Neural progenitor cell (in vitro differentiated cells): ENCODE measurements at regions not wholly inside any gene's neighbourhood (a gene's known extent, or its start where the extent isn't known, plus 50 kb on each side); places are given as distances from the start of the nearest gene placed in this dataset.

Experiments used
- DNase-seq: peaks from one replicate; pipeline ENCODE4 v3.0.0-alpha.2; 2016; ENCODE audit warnings: low spot score
- H2AFZ ChIP-seq: fragments of 200-600 bp; sonication (generic); replicated peaks from 2 replicates; pipeline ENCODE4 v1.6.1; 2016; ENCODE audit warnings: antibody characterized with exemption
- H3F3A ChIP-seq: fragments of 200-600 bp; sonication (generic); 2 replicates; pipeline ENCODE4 v1.6.1; 2016; ENCODE audit warnings: antibody characterized with exemption, low read depth
- H3K27ac ChIP-seq: fragments of 200-600 bp; sonication (generic); 2 replicates; pipeline ENCODE4 v1.5.1; 2016; ENCODE audit warnings: mild to moderate bottlenecking
- H3K27me3 ChIP-seq: fragments of 200-600 bp; sonication (generic); 2 replicates; pipeline ENCODE4 v1.6.1; 2016; ENCODE audit warnings: mild to moderate bottlenecking, moderate library complexity
- H3K36me3 ChIP-seq: fragments of 200-600 bp; sonication (generic); 2 replicates; pipeline ENCODE4 v1.5.1; 2016
- H3K4me1 ChIP-seq: fragments of 200-600 bp; sonication (generic); 2 replicates; pipeline ENCODE4 v1.6.1; 2016; ENCODE audit warnings: mixed run types
- H3K4me2 ChIP-seq: fragments of 200-600 bp; sonication (generic); 2 replicates; pipeline ENCODE4 v1.6.1; 2016
- H3K4me3 ChIP-seq: fragments of 200-600 bp; sonication (generic); 2 replicates; pipeline ENCODE4 v1.5.1; 2016
- H3K79me2 ChIP-seq: fragments of 200-600 bp; sonication (generic); 2 replicates; pipeline ENCODE4 v1.6.1; 2016; ENCODE audit warnings: low read depth
- H3K9ac ChIP-seq: fragments of 200-600 bp; sonication (generic); 2 replicates; pipeline ENCODE4 v1.6.1; 2016
- H3K9me3 ChIP-seq: fragments of 200-600 bp; sonication (generic); 2 replicates; pipeline ENCODE4 v1.5.1; 2016; ENCODE audit warnings: low read depth
- H4K20me1 ChIP-seq: fragments of 200-600 bp; sonication (generic); 2 replicates; pipeline ENCODE4 v1.6.1; 2016; ENCODE audit warnings: low read depth
- H3K27ac Mint-ChIP-seq: 3 replicates; pipeline ENCODE4 v1.8.0; 2021; ENCODE audit warnings: mixed read lengths
- H3K27me3 Mint-ChIP-seq: 2 replicates; pipeline ENCODE4 v1.8.0; 2022; ENCODE audit warnings: low read depth, mild to moderate bottlenecking, inconsistent platforms, moderate library complexity, mixed read lengths; ENCODE audit not compliant: insufficient read depth
- H3K36me3 Mint-ChIP-seq: 3 replicates; pipeline ENCODE4 v1.8.0; 2021; ENCODE audit warnings: mixed read lengths
- H3K4me1 Mint-ChIP-seq: 3 replicates; pipeline ENCODE4 v1.8.0; 2021; ENCODE audit warnings: mixed read lengths
- H3K4me3 Mint-ChIP-seq: 3 replicates; pipeline ENCODE4 v1.8.0; 2021; ENCODE audit warnings: mild to moderate bottlenecking, moderate library complexity, mixed read lengths
- H3K9me3 Mint-ChIP-seq: 3 replicates; pipeline ENCODE4 v1.8.0; 2020; ENCODE audit warnings: mixed read lengths
- EZH2 ChIP-seq: fragments of 200-600 bp; sonication (generic); IDR thresholded peaks from 2 replicates; pipeline ENCODE4 v1.6.1; 2017; ENCODE audit warnings: antibody characterized with exemption, mild to moderate bottlenecking, moderate library complexity
- EZH2phosphoT487 ChIP-seq: fragments of 200-600 bp; sonication (generic); IDR thresholded peaks from 2 replicates; pipeline ENCODE4 v1.6.1; 2017; ENCODE audit warnings: antibody characterized with exemption
- TF ChIP-seq, protein P1 (sequence below): fragments of 200-600 bp; sonication (generic); IDR thresholded peaks from 2 replicates; pipeline ENCODE4 v1.5.1; 2017; ENCODE audit warnings: antibody characterized with exemption, mild to moderate bottlenecking

DNA sequence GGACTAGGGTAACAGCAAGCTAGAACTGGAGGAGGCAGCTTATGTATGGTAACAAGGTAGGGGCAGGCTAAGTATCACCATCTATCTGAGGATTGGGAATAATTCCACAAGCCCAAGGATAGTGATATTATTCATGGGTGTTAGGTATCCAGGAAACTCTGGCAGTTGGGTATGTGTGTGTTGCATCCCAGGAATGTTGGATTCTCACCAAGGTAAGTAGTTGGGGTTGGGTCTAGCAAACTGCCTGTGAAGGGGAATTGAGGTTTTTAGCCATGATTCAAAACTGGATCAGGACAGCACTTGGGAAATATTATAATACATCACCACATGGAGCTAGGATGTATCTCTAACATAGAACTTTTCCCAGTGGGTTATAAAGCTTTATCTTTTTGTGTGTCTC, 626.4 kb upstream of the GOLIM4 start:
- H3F3A ChIP-seq, result no peaks in the 10 kb centered on the region
- no peaks in the 10 kb centered on the region for H3K9me3 ChIP-seq
- Mint-ChIP-seq H3K9me3 (peaks cover 7% of the 10 kb centered on the region), H3K36me3 (peaks cover 15% of the 10 kb centered on the region), H3K27ac (no peak overlapping the region), H3K4me1 (peaks cover 25% of the 10 kb centered on the region), H3K27me3 (no peaks in the 10 kb centered on the region), H3K4me3 (no peak overlapping the region)
- H3K4me3 ChIP-seq, result no peak overlapping the region
- no peaks in the 10 kb centered on the region for H3K36me3 ChIP-seq
- TF ChIP-seq EZH2phosphoT487 (no peak), EZH2 (no peak)
- TF ChIP-seq, protein P1, sequence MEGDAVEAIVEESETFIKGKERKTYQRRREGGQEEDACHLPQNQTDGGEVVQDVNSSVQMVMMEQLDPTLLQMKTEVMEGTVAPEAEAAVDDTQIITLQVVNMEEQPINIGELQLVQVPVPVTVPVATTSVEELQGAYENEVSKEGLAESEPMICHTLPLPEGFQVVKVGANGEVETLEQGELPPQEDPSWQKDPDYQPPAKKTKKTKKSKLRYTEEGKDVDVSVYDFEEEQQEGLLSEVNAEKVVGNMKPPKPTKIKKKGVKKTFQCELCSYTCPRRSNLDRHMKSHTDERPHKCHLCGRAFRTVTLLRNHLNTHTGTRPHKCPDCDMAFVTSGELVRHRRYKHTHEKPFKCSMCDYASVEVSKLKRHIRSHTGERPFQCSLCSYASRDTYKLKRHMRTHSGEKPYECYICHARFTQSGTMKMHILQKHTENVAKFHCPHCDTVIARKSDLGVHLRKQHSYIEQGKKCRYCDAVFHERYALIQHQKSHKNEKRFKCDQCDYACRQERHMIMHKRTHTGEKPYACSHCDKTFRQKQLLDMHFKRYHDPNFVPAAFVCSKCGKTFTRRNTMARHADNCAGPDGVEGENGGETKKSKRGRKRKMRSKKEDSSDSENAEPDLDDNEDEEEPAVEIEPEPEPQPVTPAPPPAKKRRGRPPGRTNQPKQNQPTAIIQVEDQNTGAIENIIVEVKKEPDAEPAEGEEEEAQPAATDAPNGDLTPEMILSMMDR, result no peak
- H2AFZ ChIP-seq, result no peak overlapping the region
- no peaks in the 10 kb centered on the region for H3K4me1 ChIP-seq
- H3K9ac ChIP-seq, result no peak overlapping the region
- H3K79me2 ChIP-seq, result no peaks in the 10 kb centered on the region
- no peak overlapping the region for H3K27ac ChIP-seq
- no peak overlapping the region for H3K4me2 ChIP-seq
- H3K27me3 ChIP-seq, result no peaks in the 10 kb centered on the region
- DNase-seq, result no peak
- no peaks in the 10 kb centered on the region for H4K20me1 ChIP-seq

DNA sequence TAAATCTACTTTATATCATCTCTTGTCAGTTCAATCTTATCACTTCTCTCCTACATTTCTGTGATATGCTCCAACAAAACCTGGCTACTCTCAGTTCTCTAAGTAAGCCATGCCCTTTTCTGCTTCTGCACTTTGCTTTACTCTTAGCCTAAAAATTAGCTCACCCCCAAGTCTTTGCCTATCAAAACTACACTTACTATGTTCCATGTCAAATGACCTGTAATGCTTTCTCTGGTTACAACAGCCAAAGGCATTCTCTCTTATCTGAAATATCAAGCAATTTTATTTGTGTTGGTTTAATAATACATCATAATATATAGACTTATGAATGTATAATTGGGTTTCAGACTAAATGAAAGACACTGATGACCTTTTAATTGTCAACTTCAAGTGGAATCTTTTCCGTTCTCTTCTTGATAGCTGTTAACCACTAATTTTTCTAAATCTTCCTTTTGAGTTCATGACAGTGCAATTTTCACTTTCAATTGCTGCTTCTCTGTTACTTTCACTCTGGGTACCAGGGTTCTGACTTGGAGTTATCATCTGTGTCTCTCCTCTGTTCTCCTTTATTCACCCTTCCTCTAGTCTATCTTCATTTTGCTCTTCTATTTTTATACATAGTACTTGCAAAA, 619.0 kb upstream of the GOLIM4 start:
- no peak overlapping the region for H3K9ac ChIP-seq
- H3K4me1 ChIP-seq, result no peaks in the 10 kb centered on the region
- H2AFZ ChIP-seq, result no peak overlapping the region
- no peaks in the 10 kb centered on the region for H3K79me2 ChIP-seq
- H3K9me3 Mint-ChIP-seq, result peaks cover 3% of the 10 kb centered on the region
- no peaks in the 10 kb centered on the region for H3F3A ChIP-seq
- no peak for DNase-seq
- H3K27ac Mint-ChIP-seq, result no peak overlapping the region
- no peaks in the 10 kb centered on the region for H4K20me1 ChIP-seq
- no peaks in the 10 kb centered on the region for H3K9me3 ChIP-seq
- H3K4me2 ChIP-seq, result no peak overlapping the region
- H3K27ac ChIP-seq, result no peak overlapping the region
- TF ChIP-seq EZH2, result no peak
- TF ChIP-seq, protein P1, result no peak
- H3K27me3 Mint-ChIP-seq, result no peaks in the 10 kb centered on the region
- no peaks in the 10 kb centered on the region for H3K4me1 Mint-ChIP-seq
- H3K36me3 ChIP-seq, result no peaks in the 10 kb centered on the region
- H3K4me3 Mint-ChIP-seq, result no peak overlapping the region
- no peaks in the 10 kb centered on the region for H3K27me3 ChIP-seq
- H3K36me3 Mint-ChIP-seq, result peaks cover 8% of the 10 kb centered on the region
- H3K4me3 ChIP-seq, result no peak overlapping the region

DNA sequence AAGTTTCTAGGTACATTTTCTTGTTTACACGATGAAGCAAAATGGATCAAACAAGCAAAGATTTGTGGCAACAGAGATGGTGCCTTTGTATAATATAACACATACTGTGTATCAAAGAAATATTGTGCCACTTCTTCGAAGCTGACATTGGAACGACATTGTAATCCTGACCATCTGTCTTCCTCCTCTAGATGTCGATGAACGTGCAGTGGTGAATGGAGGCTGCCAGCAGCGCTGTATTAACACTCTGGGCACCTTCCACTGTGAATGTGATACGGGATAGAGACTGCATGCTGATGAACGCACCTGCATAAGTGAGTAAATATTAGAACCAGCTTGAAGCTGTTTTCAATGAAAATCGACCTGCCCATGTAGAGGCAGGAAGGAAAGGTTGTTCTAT, 613.3 kb upstream of the GOLIM4 start:
- Histone ChIP-seq H3K79me2 (no peaks in the 10 kb centered on the region), H3K36me3 (no peaks in the 10 kb centered on the region), H3K27me3 (no peaks in the 10 kb centered on the region), H3K4me3 (no peak overlapping the region), H4K20me1 (no peaks in the 10 kb centered on the region), H3K9ac (no peak overlapping the region), H2AFZ (no peak overlapping the region), H3K4me1 (no peaks in the 10 kb centered on the region), H3K9me3 (no peaks in the 10 kb centered on the region), H3K4me2 (no peak overlapping the region), H3K27ac (no peak overlapping the region), H3F3A (no peaks in the 10 kb centered on the region)
- no peak for DNase-seq
- Mint-ChIP-seq H3K27me3 (no peaks in the 10 kb centered on the region), H3K4me3 (no peak overlapping the region), H3K9me3 (no peaks in the 10 kb centered on the region), H3K36me3 (peaks cover 4% of the 10 kb centered on the region), H3K27ac (no peak overlapping the region), H3K4me1 (no peaks in the 10 kb centered on the region)
- TF ChIP-seq EZH2 (no peak), EZH2phosphoT487 (no peak)
- TF ChIP-seq, protein P1, result no peak
